ENCODE measurements at regions not wholly inside any gene's neighbourhood (a gene's known extent, or its start where the extent isn't known, plus 50 kb on each side); places are given as distances from the start of the nearest gene placed in this dataset.
"Not testable (repeated sequence)": the region's sequence is repeated elsewhere in the genome, so short reads cannot be mapped to it uniquely, and the experiment has no call there.

GRCh38 chr7:34333925-34334324 lies 324.1 kb upstream of the NPSR1 start:
- no peak for DNase-seq

DNA sequence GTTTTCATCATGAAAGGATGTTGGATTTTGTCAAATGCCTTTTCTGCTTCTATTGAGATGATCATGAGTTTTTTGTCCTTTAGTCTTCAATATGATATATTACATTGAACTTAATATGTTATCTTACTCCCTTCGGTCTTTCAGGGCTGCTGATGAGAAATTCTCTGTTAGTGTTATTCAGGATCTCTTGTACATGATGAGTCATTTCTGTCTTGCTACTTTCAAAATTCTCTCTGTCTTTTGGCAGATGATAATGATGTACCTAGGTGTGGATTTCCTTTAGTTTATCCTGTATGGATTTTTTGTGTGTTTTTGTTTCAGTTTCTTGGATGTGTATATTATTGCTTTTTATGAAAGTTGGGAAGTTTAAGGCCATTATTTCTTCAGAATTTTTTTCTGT lies 320.9 kb upstream of the NPSR1 start:
- DNase-seq: no peak

- no peak for DNase-seq
Measured at GRCh38 chr7:34338961-34339526, 319.0 kb upstream of the NPSR1 start.

GRCh38 chr7:34341326-34341725 lies 316.7 kb upstream of the NPSR1 start:
- no peak for DNase-seq

GRCh38 chr7:34342387-34342786 lies 315.6 kb upstream of the NPSR1 start:
- no peak for DNase-seq

DNA sequence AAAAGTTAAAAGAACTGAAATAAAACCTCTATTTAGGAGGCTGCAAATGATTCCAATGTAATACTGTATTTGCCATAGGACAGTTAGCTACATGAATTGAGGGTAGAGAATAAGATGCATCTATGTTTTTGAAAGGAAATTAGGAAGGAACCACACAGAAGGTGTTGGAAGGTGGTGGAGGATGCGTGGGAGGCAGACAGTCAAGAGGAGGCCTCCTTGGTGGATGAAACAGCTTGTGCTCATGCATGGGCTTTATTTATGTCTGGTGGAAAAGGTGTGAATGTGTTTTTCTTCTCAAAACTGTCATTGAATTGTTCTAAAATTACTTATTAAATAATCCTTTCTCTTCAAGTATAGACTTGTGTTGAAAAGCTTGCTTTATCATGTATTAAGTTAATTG lies 314.4 kb upstream of the NPSR1 start:
- DNase-seq: no peak

- DNase-seq: no peak
Measured at GRCh38 chr7:34354011-34354410, 304.0 kb upstream of the NPSR1 start.

DNA sequence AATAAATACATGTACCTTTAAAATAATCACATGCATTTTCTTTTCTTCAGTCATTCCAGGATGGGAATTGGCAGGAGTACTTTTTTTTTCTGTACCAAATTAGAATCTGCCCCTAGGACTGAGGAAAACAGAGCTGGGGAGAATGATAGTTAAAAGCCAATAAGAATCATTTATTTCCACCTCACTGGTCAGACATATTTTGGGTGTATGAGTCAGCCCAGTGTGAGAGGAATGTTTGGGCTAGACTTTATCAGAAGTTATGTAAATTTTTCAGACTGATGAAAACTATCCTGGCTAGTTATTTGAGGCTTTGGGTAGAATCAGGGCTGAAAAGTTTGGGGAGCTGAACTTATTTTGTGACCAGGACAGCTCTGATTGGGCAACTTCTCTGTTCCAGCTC lies 303.1 kb upstream of the NPSR1 start:
- no peak for DNase-seq

- DNase-seq: no peak
Measured at GRCh38 chr7:34357068-34357467, 300.9 kb upstream of the NPSR1 start.

- DNase-seq: no peak
Measured at GRCh38 chr7:34357946-34358345, 300.1 kb upstream of the NPSR1 start.

DNA sequence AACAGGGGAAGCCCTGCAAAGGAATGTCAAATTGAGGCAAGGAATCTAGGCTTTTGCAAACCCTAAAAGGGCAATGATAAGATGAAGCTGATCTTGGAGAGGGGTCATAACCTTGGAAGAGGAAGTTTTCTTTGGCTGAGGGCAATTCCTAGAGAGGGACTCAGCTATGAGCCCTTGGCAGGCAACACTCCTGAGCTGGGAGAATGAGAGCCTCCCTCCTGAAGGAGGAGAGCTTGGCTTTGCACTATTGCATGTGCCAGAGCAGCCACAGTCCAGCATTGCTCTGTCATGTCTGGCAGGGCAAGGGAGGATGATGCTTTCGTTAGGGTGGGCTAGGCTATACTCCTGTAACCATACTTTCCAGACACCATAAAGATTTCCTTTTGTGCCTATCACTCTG lies 299.4 kb upstream of the NPSR1 start:
- DNase-seq: not testable (repeated sequence)

DNA sequence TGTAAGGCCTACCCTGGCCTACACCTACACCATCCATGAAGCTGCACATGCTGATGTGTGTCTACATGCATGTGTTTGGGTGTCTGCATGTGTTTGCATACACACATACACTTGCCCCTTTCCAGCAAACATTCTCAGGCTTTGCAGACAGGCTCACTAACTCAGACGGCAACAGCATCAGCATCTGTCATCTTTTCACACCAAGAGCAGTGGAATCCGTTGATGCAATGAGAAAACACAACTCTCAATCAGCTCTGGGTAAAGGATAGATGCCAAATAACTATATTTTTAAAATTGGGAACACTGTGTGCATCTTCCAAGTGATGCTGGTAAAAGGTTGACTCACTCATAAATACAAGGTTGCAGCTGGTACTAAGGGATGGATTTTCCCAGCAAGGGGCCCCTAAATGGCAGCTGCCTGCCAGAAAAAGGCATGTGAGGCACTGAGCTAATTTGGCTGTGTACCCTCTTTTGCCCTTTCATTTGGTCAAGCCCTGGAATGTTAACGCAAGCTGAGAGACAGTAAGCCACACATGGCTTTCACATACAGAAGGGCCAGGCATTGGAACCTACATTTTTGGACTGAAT lies 296.3 kb upstream of the NPSR1 start:
- no peak for DNase-seq

DNA sequence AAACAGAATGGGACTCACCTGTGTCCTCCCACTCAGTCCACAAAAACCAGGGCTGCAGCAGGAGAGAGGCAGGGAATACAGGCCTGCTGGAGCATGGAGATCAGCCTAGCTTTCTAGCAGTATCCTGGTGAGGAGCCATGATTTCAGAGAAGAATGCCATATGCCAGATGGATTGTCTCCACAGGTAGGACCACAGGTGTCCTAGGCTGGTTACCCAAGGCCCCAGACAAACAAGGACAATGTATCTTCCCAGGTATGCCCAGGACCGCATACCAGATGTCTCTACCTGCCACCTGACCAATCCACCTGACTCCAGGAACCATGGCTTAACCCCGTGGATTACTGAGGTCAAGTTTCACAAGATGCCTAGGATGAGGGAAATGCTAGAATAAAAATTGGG lies 295.4 kb upstream of the NPSR1 start:
- peak; percentile 33 to 88 for DNase-seq

GRCh38 chr7:34364130-34364529 lies 293.9 kb upstream of the NPSR1 start:
- DNase-seq: no peak

DNA sequence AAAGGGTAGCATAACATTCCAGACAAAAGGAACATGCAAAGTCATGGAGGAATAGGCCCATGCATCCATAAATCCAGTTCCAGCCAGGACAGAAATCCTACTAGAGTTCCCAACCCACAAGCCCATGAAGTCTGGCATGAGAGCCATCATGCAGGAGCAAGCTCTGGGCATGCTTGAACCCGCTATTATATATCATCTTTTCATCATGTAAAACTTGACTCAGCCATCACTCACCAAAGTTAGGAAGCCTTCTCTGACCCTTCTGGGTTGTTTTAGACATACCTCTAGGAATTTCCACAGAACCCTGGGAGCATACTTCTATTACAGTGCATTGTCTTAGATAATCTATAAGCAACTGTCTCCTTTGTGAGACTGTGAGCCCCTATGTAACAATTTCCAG lies 293.0 kb upstream of the NPSR1 start:
- DNase-seq: no peak

GRCh38 chr7:34365611-34366010 lies 292.4 kb upstream of the NPSR1 start:
- DNase-seq: no peak

GRCh38 chr7:34371922-34372321 lies 286.1 kb upstream of the NPSR1 start:
- DNase-seq: no peak

DNA sequence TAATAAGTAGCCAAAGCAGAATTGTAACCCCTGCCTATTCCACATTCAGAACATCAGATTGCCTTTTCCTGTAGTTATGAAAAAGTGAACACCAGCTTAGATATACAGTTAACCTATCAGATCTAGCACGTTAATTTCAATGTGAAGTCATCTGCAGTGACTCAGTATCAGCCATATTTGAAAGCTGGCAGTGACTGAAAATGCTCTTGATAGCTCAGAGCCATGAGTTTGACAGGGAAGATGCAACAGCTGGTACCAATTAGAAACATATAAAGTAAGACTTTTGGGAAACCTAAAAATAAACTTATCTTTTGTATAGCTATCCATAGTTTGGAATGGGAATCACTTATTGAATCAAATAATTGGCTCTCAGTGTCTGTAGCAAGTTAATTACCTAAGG lies 284.1 kb upstream of the NPSR1 start:
- DNase-seq: no peak

- DNase-seq: no peak
Measured at GRCh38 chr7:34382166-34382893, 275.7 kb upstream of the NPSR1 start.

GRCh38 chr7:34385384-34385783 lies 272.6 kb upstream of the NPSR1 start:
- DNase-seq: no peak

- no peak for DNase-seq
Measured at GRCh38 chr7:34389332-34390078, 268.5 kb upstream of the NPSR1 start.

DNA sequence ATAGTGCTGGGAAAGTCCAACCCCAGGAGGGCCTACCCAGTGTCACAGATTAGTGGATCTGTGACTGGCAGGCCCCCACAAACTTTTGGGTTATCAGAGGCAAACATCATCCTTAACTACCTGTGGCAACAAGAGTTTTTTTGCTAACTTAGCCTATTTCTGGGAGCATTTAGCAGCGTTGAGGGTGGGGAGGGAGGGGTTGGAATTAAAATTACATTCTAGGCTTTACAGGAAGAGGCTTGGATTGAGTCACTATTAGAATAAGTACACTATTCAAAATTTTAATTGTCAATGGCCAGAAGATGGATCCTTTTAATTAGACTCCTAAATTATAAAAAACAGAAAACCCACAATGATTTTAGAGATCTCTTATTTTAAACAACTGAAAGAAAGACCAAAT lies 267.9 kb upstream of the NPSR1 start:
- DNase-seq: no peak

- no peak for DNase-seq
Measured at GRCh38 chr7:34392972-34393371, 265.0 kb upstream of the NPSR1 start.
